A673 (cell line): ENCODE measurements at regions not wholly inside any gene's neighbourhood (a gene's known extent, or its start where the extent isn't known, plus 50 kb on each side); places are given as distances from the start of the nearest gene placed in this dataset.

Experiments
- BruUV-seq: library from RNA; stranded (reverse); fragments of 400-500 nt; replicated peaks from 2 replicates; lab custom pipeline; 2021; lab: Mats Ljungman, UMichigan
- CTCF ChIA-PET: fragments of 300-600 bp; sonication (Branson Sonifier 250); formaldehyde crosslinking; loops from one replicate; lab custom pipeline; 2022; ENCODE audit warnings: antibody characterized with exemption; lab: Charles Lee
- POLR2A ChIA-PET: fragments of 300-600 bp; sonication (Branson Sonifier 250); formaldehyde crosslinking; loops from one replicate; lab custom pipeline; 2022; ENCODE audit warnings: antibody characterized with exemption; ENCODE audit not compliant: low non-redundant PET; lab: Charles Lee
- DNase-seq: peaks from one replicate; pipeline ENCODE4 v3.0.0-alpha.2; 2015; ENCODE audit warnings: low spot score
- H3K27ac ChIP-seq: fragments of 200-600 bp; sonication (generic); 2 replicates; pipeline ENCODE4 v1.5.1; 2016; ENCODE audit warnings: mixed run types, low read depth, mild to moderate bottlenecking, mixed read lengths, antibody characterized with exemption, low read length; ENCODE audit not compliant: poor library complexity, severe bottlenecking
- H3K27me3 ChIP-seq: fragments of 200-600 bp; sonication (generic); replicated peaks from 2 replicates; pipeline ENCODE4 v1.6.1; 2017; ENCODE audit warnings: mixed run types, low read depth, mild to moderate bottlenecking, mixed read lengths, antibody characterized with exemption, low read length; ENCODE audit not compliant: insufficient read depth, poor library complexity
- H3K36me3 ChIP-seq: fragments of 200-600 bp; sonication (generic); 2 replicates; pipeline ENCODE4 v1.6.1; 2016; ENCODE audit warnings: mixed run types, mild to moderate bottlenecking, mixed read lengths, antibody characterized with exemption, low read length; ENCODE audit not compliant: insufficient read depth, poor library complexity, severe bottlenecking
- H3K4me1 ChIP-seq: fragments of 200-600 bp; sonication (generic); 2 replicates; pipeline ENCODE4 v1.6.1; 2017; ENCODE audit warnings: mixed run types, mild to moderate bottlenecking, mixed read lengths, antibody characterized with exemption, low read length; ENCODE audit not compliant: insufficient read depth, poor library complexity, severe bottlenecking
- H3K4me3 ChIP-seq: fragments of 200-600 bp; sonication (generic); 2 replicates; pipeline ENCODE4 v1.5.1; 2016; ENCODE audit warnings: low read depth, mixed run types, mild to moderate bottlenecking, mixed read lengths, low read length; ENCODE audit not compliant: poor library complexity, severe bottlenecking
- H3K9me3 ChIP-seq: fragments of 200-600 bp; sonication (generic); 2 replicates; pipeline ENCODE4 v1.6.1; 2016; ENCODE audit warnings: mixed run types, low read depth, mild to moderate bottlenecking, mixed read lengths, antibody characterized with exemption, low read length; ENCODE audit not compliant: poor library complexity, severe bottlenecking
- EZH2 ChIP-seq: fragments of 200-600 bp; sonication (generic); IDR thresholded peaks from 2 replicates; pipeline ENCODE4 v1.6.1; 2017; ENCODE audit warnings: borderline replicate concordance, low read depth, mild to moderate bottlenecking, mixed read lengths, antibody characterized with exemption, low read length; ENCODE audit not compliant: poor library complexity, severe bottlenecking
- intact Hi-C: fragments of 100-400 bp; cut with micrococcal nuclease; formaldehyde crosslinking; loops from one replicate; pipeline ENCODE4 v1.10.0; 2022; ENCODE audit not compliant: unreplicated experiment
- TF ChIP-seq, protein P1 (sequence below): fragments of 300-800, 200-600 bp; sonication (generic); conservative IDR thresholded peaks from 2 replicates; pipeline ENCODE4 v1.5.1; 2017; ENCODE audit warnings: low read depth, mild to moderate bottlenecking, antibody characterized with exemption, low read length, moderate library complexity, mixed read lengths

DNA sequence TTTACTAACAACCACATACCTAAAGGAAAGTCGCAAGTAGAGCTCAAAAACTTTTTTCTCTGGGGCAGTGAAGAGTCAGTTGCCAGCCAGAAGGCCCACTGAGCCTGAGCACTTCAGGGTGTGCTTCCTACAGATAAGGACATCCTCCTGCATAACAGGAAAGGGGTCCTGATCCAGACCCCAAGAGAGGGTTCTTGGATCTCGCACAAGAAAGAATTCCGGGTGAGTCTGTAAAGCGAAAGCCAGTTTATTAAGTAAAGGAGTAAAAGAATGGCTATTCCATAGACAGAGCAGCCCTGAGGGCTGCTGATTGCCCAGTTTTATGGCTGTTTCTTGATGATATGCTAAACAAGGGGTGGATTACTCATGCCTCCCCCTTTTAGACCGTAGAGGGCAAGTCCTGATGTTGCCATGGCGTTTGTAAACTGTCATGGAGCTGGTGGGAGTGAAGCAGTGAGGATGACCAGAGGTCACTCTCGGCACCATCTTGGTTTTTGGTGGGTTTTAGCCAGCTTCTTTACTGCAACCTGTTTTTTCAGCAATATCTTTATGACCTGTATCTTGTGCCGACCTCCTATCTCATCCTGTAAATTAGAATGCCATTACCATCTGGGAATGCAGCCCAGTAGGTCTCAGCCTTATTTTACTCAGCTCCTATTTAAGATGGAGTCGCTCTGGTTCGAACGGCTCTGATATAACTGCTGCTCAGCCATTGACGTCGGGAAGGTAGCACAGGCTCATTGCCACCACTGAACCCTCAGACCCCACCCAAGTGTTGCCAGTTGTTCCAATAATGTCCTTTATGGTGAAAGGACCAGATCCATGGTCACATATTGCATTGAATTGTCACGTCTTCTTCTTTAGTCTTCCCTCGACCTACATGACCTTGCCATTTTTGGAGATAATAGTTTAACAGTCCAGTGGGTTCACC lies 96.6 kb upstream of the ERRFI1 start:
- DNase-seq, result no peak
- Histone ChIP-seq H3K36me3 (no peaks in the 10 kb centered on the region), H3K9me3 (peaks cover 7% of the 10 kb centered on the region), H3K27ac (no peak overlapping the region), H3K4me3 (no peak overlapping the region), H3K27me3 (no peaks in the 10 kb centered on the region), H3K4me1 (peaks cover 5% of the 10 kb centered on the region)
- no peak for TF ChIP-seq EZH2
- TF ChIP-seq, protein P1, sequence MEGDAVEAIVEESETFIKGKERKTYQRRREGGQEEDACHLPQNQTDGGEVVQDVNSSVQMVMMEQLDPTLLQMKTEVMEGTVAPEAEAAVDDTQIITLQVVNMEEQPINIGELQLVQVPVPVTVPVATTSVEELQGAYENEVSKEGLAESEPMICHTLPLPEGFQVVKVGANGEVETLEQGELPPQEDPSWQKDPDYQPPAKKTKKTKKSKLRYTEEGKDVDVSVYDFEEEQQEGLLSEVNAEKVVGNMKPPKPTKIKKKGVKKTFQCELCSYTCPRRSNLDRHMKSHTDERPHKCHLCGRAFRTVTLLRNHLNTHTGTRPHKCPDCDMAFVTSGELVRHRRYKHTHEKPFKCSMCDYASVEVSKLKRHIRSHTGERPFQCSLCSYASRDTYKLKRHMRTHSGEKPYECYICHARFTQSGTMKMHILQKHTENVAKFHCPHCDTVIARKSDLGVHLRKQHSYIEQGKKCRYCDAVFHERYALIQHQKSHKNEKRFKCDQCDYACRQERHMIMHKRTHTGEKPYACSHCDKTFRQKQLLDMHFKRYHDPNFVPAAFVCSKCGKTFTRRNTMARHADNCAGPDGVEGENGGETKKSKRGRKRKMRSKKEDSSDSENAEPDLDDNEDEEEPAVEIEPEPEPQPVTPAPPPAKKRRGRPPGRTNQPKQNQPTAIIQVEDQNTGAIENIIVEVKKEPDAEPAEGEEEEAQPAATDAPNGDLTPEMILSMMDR, result no peak
- no TSS peak for BruUV-seq
- CTCF ChIA-PET, result no interaction called here
- POLR2A ChIA-PET, result interaction anchor here (0.6 kb wide), 1 partner anchor 9 kb away, joined by 6 read pairs; no protein-coding TSS in a partner anchor
- intact Hi-C loops, result no loop called here

DNA sequence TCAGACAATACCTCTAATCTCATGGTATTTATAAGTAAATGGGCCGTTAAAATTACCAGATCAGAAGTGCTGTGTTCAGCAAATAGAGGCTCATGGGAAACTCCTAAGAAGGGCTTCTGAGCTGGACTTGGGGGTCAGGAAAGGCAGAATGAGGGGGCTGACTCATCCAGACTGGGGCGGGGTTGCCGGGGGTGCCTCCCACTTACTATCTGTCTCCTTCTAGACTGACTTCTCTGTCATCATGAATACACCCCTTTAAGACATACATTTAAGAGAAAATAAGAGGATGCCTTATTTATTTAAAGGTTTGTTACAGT lies 96.0 kb upstream of the ERRFI1 start:
- ChIA-PET CTCF (no interaction called here), POLR2A (no interaction called here)
- Histone ChIP-seq H3K4me3 (no peak overlapping the region), H3K27me3 (no peaks in the 10 kb centered on the region), H3K36me3 (no peaks in the 10 kb centered on the region), H3K27ac (no peak overlapping the region), H3K9me3 (peaks cover 7% of the 10 kb centered on the region), H3K4me1 (peaks cover 5% of the 10 kb centered on the region)
- no TSS peak for BruUV-seq
- TF ChIP-seq EZH2, result no peak
- TF ChIP-seq, protein P1, result no peak
- no peak for DNase-seq
- intact Hi-C loops, result no loop called here

DNA sequence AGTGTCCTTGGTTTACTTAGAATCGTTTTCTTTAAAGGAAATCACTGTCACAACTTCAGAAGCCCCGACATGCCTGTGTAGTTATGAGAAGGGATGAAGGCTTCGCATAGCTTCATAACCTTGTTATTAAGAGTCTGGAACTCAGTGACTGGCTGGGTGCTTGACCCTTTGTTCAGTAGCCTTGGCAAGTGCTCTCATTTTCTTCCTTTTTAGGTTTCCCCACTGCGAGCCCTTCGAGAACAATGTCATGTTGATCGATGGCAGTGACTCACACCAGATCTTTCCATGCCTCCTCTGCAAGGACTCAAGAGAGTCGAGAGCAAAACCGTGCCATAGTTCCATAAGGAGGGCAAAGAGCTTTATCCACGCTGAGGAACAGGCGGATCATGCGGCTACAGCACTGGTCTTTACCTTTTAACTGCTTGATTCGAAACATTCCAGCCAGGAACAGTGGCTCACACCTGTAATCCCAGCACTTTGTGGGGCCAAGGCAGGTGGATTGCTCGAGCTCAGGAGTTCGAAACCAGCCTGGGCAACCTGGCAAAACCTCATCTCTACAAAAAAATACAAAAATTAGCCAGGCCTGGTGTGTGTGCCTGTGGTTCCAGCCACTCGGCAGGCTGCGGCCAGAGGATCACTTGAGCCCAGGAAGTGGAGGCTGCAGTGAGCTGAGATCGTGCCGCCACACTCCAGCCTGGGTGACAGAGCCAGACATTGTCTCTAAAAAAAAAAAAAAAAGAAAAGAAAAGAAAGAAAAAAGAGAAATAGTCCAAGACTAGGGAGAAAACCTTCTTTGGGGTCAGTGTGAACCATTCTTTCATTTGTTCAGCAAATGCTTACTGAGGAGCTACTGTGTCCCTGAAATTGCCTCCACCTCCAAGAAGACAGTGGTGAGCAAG lies 95.4 kb upstream of the ERRFI1 start:
- no peak for TF ChIP-seq EZH2
- TF ChIP-seq, protein P1, result no peak
- H3K4me3 ChIP-seq, result no peak overlapping the region
- intact Hi-C loops, result no loop called here
- DNase-seq, result no peak
- CTCF ChIA-PET, result interaction anchor here (0.6 to 0.8 kb wide), 2 partner anchors 105 to 116 kb away, joined by 4 to 5 read pairs; no protein-coding TSS in a partner anchor
- H3K9me3 ChIP-seq, result peaks cover 7% of the 10 kb centered on the region
- BruUV-seq, result no TSS peak
- no peaks in the 10 kb centered on the region for H3K36me3 ChIP-seq
- POLR2A ChIA-PET, result interaction anchor here (0.7 kb wide), 1 partner anchor 33 kb away, joined by 4 read pairs; no protein-coding TSS in a partner anchor
- no peak overlapping the region for H3K27ac ChIP-seq
- H3K4me1 ChIP-seq, result peaks cover 5% of the 10 kb centered on the region
- H3K27me3 ChIP-seq, result no peaks in the 10 kb centered on the region
